Transverse colon (tissue), 4 donors: ENCODE measurements at regions not wholly inside any gene's neighbourhood (a gene's known extent, or its start where the extent isn't known, plus 50 kb on each side); places are given as distances from the start of the nearest gene placed in this dataset.

Experiments used
- CTCF ChIP-seq, 5 experiments: fragments of 200-600 bp in 3 of 5; fragments of 450-650 bp in 2 of 5; sonication (generic) in 3 of 5; IDR thresholded peaks; 1 replicate in 2 of 5; 2 replicates in 3 of 5; pipeline ENCODE4 v1.5.1; 2016 to 2017; ENCODE audit warnings: antibody characterized with exemption in 5 of 5, inconsistent platforms in 3 of 5, mild to moderate bottlenecking in 2 of 5, moderate library complexity in 1 of 5
- EP300 ChIP-seq: sonication (generic); formaldehyde crosslinking; IDR thresholded peaks from one replicate; pipeline ENCODE4 v1.6.1; 2017; ENCODE audit warnings: antibody characterized with exemption, low read depth
- POLR2A ChIP-seq: fragments of 450-650 bp; IDR thresholded peaks from one replicate; pipeline ENCODE4 v1.6.1; 2016; ENCODE audit warnings: antibody characterized with exemption, mild to moderate bottlenecking, moderate library complexity
- POLR2AphosphoS5 ChIP-seq, 3 donors: sonication (generic); formaldehyde crosslinking; IDR thresholded peaks; one replicate each; pipeline ENCODE4 v1.6.1; 2016; ENCODE audit warnings: antibody characterized with exemption in 3 of 3

GRCh38 chr4:181682367-181683047 is 560.7 kb upstream of the TENM3 start:
- TF ChIP-seq POLR2AphosphoS5 (IDR thresholded peaks at IDR 0.05) = no peak
- no peak for TF ChIP-seq EP300
- no peak for TF ChIP-seq CTCF (IDR thresholded peaks at IDR 0.05)
- TF ChIP-seq POLR2A = no peak
